ENCODE measurements at regions not wholly inside any gene's neighbourhood (a gene's known extent, or its start where the extent isn't known, plus 50 kb on each side); places are given as distances from the start of the nearest gene placed in this dataset.

GRCh38 chr6:22621701-22622100 is 52.3 kb downstream of the HDGFL1 start:
- no peak for DNase-seq

- no peak for DNase-seq
Observed at GRCh38 chr6:22622351-22622750, 53.0 kb downstream of the HDGFL1 start.

- no peak for DNase-seq
Observed at GRCh38 chr6:22622813-22623212, 53.4 kb downstream of the HDGFL1 start.

GRCh38 chr6:22627644-22628043 is 58.3 kb downstream of the HDGFL1 start:
- no peak for DNase-seq

GRCh38 chr6:22631091-22631490 is 61.7 kb downstream of the HDGFL1 start:
- DNase-seq: no peak

GRCh38 chr6:22632581-22633145 is 63.3 kb downstream of the HDGFL1 start:
- DNase-seq: no peak

- no peak for DNase-seq
Observed at GRCh38 chr6:22636452-22636851, 67.1 kb downstream of the HDGFL1 start.

GRCh38 chr6:22637782-22638181 is 68.4 kb downstream of the HDGFL1 start:
- DNase-seq: no peak

- DNase-seq: no peak
Observed at GRCh38 chr6:22638320-22638719, 69.0 kb downstream of the HDGFL1 start.

GRCh38 chr6:22642254-22642653 is 72.9 kb downstream of the HDGFL1 start:
- DNase-seq: no peak

- DNase-seq: no peak
Observed at GRCh38 chr6:22643780-22644179, 74.4 kb downstream of the HDGFL1 start.

- DNase-seq: no peak
Observed at GRCh38 chr6:22647719-22648118, 78.4 kb downstream of the HDGFL1 start.

GRCh38 chr6:22651731-22652130 is 82.4 kb downstream of the HDGFL1 start:
- DNase-seq: no peak

GRCh38 chr6:22653980-22654610 is 84.7 kb downstream of the HDGFL1 start:
- DNase-seq: no peak

- DNase-seq: no peak
Observed at GRCh38 chr6:22656706-22657351, 87.5 kb downstream of the HDGFL1 start.

GRCh38 chr6:22657352-22657980 is 88.1 kb downstream of the HDGFL1 start:
- no peak for DNase-seq

- no peak for DNase-seq
Observed at GRCh38 chr6:22658183-22658582, 88.8 kb downstream of the HDGFL1 start.

GRCh38 chr6:22658934-22659333 is 89.6 kb downstream of the HDGFL1 start:
- DNase-seq: no peak

- no peak for DNase-seq
Observed at GRCh38 chr6:22664968-22665367, 95.6 kb downstream of the HDGFL1 start.

GRCh38 chr6:22666021-22666420 is 96.7 kb downstream of the HDGFL1 start:
- no peak for DNase-seq

- no peak for DNase-seq
Observed at GRCh38 chr6:22666586-22666985, 97.2 kb downstream of the HDGFL1 start.

- no peak for DNase-seq
Observed at GRCh38 chr6:22667855-22668254, 98.5 kb downstream of the HDGFL1 start.

- DNase-seq: no peak
Observed at GRCh38 chr6:22668307-22668706, 98.9 kb downstream of the HDGFL1 start.

GRCh38 chr6:22668717-22669116 is 99.4 kb downstream of the HDGFL1 start:
- no peak for DNase-seq

All from NCI-H2171 (cell line).